Tibial nerve (tissue), 3 donors: ENCODE measurements at regions not wholly inside any gene's neighbourhood (a gene's known extent, or its start where the extent isn't known, plus 50 kb on each side); places are given as distances from the start of the nearest gene placed in this dataset.

Source experiments
- CTCF ChIP-seq, 5 experiments: fragments of 200-600 bp in 3 of 5; fragments of 450-650 bp in 2 of 5; sonication (generic) in 3 of 5; IDR thresholded peaks; one replicate each; pipeline ENCODE4 v1.5.1; 2016 to 2019; ENCODE audit warnings: antibody characterized with exemption in 5 of 5, mild to moderate bottlenecking in 3 of 5, moderate library complexity in 2 of 5
- POLR2A ChIP-seq, 2 donors: fragments of 450-650 bp; IDR thresholded peaks; one replicate each; pipeline ENCODE4 v1.6.1; 2017; ENCODE audit warnings: antibody characterized with exemption in 2 of 2, mild to moderate bottlenecking in 2 of 2, moderate library complexity in 2 of 2

- TF ChIP-seq CTCF (IDR thresholded peaks at IDR 0.05) = no peak
- no peak for TF ChIP-seq POLR2A (IDR thresholded peaks at IDR 0.05)
These were observed 147.1 kb downstream of the WDR11 start for GRCh38 chr10:120998251-120998650.
